Activated effector memory CD4-positive, alpha-beta T cell treated with Interleukin-2 at 50 U/mL for 16 hours (primary cell): ENCODE measurements at regions not wholly inside any gene's neighbourhood (a gene's known extent, or its start where the extent isn't known, plus 50 kb on each side); places are given as distances from the start of the nearest gene placed in this dataset.

Source experiments
- DNase-seq: peaks from one replicate; pipeline ENCODE4 v3.0.0-alpha.2; 2020

- DNase-seq, result no peak
Observed at GRCh38 chr10:131694168-131694780, 206.5 kb upstream of the PPP2R2D start.

- DNase-seq, result no peak
Observed at GRCh38 chr10:131694781-131695495, 205.9 kb upstream of the PPP2R2D start.

- no peak for DNase-seq
Observed at GRCh38 chr10:131695496-131696165, 205.2 kb upstream of the PPP2R2D start.

GRCh38 chr10:131697476-131698128 lies 203.2 kb upstream of the PPP2R2D start:
- DNase-seq, result no peak

GRCh38 chr10:131698232-131698631 lies 202.6 kb upstream of the PPP2R2D start:
- no peak for DNase-seq

GRCh38 chr10:131698986-131699385 lies 201.8 kb upstream of the PPP2R2D start:
- no peak for DNase-seq

GRCh38 chr10:131700032-131700431 lies 200.8 kb upstream of the PPP2R2D start:
- DNase-seq, result no peak

- no peak for DNase-seq
Observed at GRCh38 chr10:131700506-131700905, 200.3 kb upstream of the PPP2R2D start.

- no peak for DNase-seq
Observed at GRCh38 chr10:131701131-131701947, 199.5 kb upstream of the PPP2R2D start.

- DNase-seq, result no peak
Observed at GRCh38 chr10:131702531-131703356, 198.1 kb upstream of the PPP2R2D start.

- DNase-seq, result no peak
Observed at GRCh38 chr10:131703541-131703940, 197.3 kb upstream of the PPP2R2D start.

- no peak for DNase-seq
Observed at GRCh38 chr10:131703941-131704340, 196.9 kb upstream of the PPP2R2D start.

GRCh38 chr10:131706476-131706875 lies 194.3 kb upstream of the PPP2R2D start:
- no peak for DNase-seq

- no peak for DNase-seq
Observed at GRCh38 chr10:131706952-131707351, 193.9 kb upstream of the PPP2R2D start.

- no peak for DNase-seq
Observed at GRCh38 chr10:131708225-131708880, 192.5 kb upstream of the PPP2R2D start.

- no peak for DNase-seq
Observed at GRCh38 chr10:131710142-131710861, 190.5 kb upstream of the PPP2R2D start.

GRCh38 chr10:131722121-131722520 lies 178.7 kb upstream of the PPP2R2D start:
- DNase-seq, result no peak

- DNase-seq, result no peak
Observed at GRCh38 chr10:131722525-131723264, 178.1 kb upstream of the PPP2R2D start.

- DNase-seq, result no peak
Observed at GRCh38 chr10:131723297-131724168, 177.3 kb upstream of the PPP2R2D start.
